ENCODE measurements at regions not wholly inside any gene's neighbourhood (a gene's known extent, or its start where the extent isn't known, plus 50 kb on each side); places are given as distances from the start of the nearest gene placed in this dataset.
"Not testable (repeated sequence)": the region's sequence is repeated elsewhere in the genome, so short reads cannot be mapped to it uniquely, and the experiment has no call there.

DNA sequence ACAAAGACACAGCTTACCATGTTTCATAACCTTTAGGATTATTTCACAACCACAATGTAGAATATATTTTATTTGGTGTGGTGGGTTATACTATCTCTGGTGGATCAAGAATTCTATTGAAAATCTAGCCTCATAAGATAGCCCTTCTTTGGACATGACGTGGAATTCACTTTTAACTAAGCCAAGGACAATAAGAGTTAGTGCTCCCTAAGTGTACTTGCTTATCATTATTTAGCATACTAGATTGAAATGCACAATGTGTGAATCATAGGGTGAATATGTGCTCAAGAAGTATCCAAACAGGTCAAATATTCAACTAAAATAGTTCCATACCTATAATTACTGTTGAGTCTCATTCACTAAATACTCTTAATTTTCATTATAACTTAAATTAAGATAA is 1179.5 kb upstream of the GOT2 start:
- no peak for DNase-seq

DNA sequence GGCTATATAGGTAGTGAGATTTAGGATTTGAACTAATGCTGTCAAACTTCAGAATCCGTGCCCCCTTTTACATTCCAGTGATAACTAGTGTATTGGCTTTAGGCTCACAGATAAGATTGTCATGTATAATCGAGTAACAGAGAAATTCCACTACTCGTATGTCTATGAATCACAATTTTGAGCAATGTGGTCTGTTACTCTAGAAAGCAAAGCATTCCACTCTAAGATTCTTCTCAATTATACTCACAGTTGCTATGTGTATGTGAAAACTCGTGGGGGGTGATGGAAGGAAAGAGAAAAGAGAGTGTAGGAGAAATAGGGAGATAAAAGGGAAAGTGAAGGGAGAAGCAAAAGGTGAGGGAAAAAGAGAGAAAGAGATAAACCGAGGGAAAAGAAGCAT is 1175.1 kb upstream of the GOT2 start:
- DNase-seq: no peak

DNA sequence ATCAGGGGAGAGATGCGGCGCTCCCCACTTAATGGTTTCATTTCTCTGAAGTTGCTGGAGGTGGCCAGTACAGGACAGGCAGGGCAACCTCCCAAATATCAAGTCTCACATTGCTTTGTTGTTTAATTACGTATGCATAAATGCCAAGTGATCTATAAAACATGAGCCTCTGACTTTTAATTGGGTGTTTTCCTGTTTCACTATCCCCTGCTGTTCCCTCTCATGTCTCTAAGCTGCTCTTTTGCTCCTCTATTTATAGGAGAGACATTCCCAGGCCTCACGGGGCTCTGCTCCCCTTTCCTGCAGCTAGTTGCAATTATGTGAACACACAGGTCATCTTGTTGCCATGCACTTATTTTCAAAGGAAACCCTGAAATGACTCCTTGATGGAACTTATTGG is 1173.5 kb upstream of the GOT2 start:
- no peak for DNase-seq

DNA sequence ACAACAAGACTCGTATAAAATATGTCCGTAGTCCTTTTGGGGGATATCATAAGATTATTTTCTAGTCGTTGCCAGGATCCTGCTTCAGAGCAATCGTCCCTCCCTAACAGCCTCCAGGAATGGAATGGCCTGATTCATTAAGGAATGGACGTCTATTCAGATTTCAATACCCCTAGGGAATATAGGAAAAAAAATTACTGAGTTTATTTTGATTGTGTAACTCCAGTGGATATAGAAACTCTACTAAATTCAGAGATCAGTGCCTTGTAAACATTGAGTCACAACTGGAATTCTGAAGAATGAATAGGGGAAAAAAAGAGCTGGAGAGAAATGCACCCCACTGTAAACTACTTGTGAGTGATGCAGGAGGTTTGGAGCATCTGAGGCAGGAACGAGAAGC is 1171.5 kb upstream of the GOT2 start:
- DNase-seq: no peak

DNA sequence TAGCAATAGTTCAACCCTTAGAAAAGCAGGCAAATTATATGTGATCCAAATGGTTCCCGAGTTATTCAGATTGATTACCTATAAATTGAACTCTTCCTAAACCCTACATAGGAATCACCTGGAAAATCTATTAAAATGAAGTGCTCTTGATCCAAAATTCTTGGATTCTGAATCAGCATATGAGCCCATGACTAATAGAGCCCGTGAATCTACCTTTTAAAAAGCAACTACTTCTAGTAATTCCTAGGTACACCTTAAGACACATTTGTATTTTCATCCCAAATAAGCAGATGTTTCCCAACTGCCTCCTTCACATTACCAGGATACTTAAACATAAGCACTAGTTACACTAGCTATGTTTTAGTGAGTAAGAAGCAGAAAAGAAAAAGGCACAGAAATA is 1171.0 kb upstream of the GOT2 start:
- no peak for DNase-seq

DNA sequence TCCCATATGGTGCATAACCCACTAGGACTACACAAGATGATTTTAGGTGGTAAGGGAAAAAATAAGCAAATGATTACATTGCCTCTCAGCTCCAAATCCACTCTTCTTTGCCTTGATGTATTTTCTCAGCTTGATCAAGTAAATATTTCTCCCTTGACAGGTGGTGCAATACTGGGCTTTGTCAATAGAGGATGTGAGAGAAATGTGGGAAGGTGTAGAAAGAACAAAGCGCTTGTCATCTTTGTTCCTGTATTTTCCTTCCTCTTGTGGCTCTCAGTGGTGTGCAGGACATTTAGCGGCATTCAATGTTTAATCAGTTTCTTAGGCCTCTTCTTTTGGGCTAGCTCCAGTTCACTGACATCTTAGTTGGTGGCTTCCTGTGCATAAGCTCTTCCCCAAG is 1165.8 kb upstream of the GOT2 start:
- no peak for DNase-seq

DNA sequence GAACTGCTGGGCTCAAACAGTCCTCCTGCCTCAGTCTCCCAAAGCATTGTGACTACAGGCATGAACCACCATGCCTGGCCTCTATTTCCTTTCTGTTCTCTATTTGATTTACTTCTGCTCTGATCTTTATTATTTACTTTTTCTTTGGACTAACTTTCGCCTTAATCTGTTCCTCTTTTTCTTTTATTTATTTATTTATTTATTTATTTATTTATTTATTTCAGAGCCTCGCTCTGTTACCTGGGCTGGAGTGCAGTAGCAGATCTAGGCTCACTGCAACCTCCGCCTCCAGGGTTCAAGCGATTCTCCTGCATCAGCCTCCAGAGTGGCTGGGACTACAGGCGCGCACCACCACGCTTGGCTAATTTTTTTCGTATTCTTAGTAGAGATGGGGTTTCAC is 1158.3 kb upstream of the GOT2 start:
- no peak for DNase-seq

DNA sequence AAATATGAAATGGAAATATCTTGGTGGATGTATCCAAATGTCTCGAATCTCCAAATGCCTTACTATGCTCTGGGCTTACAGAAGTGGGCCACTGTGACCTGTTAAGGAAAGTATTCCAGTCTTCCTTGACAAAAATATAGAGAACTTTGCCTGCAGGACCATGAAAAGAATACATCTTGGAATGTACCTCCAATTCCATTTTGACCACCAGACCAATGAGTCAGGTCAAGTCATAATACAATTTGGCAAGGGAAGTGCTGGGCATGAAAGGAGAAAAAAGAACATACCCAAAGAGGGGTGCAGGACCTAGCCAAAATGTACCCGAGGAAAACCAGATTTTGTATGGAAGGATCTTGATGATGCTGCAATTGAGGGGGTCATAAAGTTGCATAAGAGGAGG is 1153.7 kb upstream of the GOT2 start:
- no peak for DNase-seq

DNA sequence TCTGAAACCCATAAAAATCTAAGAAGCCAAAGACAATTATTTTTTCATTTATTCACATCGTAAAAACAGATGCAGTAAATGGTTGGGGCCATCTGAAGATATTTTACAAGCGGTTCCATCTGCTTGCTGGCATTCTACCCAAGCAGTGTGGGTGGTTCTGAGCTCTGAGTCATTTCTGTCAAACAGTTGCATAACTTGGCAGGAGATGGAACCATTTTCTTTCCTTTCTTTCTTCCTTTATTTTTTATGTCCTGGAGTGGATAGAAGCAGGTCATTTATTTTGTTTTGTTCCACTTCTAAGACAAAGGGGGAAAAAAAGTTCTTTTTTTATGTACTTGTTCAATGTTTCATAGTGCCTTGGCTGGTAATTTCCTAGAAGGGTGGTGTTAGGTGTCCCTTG is 1151.9 kb upstream of the GOT2 start:
- no peak for DNase-seq

DNA sequence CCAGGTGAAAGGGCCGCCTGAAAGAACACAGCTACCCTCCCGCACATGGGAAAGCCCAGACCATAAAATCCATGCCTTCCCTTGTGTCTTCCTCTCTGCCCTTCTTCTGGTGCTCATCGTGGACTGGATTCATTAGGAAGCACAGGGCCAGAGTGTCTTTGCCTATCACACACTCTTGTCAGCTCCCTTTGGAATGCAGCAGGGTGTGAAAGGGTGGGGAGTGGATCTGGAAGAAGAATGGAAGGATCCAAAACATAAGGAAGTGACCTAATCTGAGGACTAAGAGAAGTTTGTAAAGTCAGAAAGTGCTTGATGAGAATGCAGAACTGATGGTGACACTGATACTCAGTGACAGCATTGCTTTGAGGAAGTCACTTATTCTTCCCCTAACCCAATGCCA is 1147.3 kb upstream of the GOT2 start:
- DNase-seq: no peak

DNA sequence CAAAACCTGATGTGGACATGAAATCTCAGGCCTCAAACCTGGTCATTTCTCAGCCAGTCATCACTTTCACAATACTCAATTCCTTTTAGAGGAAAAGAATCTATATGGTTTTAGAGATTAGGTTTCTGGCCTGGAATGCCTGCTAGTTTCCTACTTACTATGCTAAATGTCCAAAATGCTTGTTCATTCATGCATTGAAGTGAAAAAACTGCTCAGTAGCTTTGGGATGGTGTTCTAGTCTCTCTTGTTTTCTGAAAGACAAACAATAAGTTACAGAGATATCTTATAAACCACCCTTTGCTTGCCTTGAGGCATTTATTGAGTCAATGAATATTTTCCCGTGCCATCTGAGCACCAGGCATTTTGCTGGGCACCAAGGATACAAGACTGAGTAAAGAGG is 1146.5 kb upstream of the GOT2 start:
- DNase-seq: no peak

DNA sequence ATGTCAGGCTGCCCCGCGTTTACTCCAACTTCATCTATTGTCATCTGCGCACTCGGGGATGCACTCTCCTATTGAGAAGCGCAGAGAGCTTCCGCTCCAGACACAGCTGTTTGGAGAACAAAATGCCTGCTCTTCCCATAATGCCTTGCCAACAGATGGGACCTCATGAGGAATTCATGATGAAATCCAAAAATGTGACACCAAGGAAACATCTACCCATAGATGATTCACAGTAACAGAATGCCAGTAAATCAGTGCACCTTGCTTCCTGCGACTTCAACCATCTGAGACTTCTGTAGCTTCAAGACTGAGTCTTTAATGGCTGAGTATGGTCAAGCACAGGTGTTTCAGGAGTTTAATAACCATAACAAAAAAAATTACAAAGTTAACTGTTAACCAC is 1144.9 kb upstream of the GOT2 start:
- no peak for DNase-seq

DNA sequence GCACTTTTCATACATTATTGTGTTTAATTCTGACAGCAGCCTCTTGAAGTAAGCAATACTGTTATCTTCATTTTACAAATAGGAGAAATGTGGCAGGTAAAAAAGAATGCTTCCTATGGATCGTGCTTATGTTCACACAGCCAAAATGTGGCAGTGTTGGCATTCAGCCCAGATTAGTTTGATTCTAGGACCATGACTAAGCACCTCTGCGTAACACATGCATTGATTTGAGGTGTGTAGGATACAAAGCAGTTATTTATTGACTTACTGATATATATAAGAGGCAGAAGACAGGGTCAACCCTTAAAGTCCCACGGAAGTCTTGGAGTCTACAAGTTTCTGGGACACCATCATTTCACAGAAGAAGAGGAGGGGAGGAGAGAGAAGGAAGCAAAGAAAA is 1144.4 kb upstream of the GOT2 start:
- DNase-seq: no peak

DNA sequence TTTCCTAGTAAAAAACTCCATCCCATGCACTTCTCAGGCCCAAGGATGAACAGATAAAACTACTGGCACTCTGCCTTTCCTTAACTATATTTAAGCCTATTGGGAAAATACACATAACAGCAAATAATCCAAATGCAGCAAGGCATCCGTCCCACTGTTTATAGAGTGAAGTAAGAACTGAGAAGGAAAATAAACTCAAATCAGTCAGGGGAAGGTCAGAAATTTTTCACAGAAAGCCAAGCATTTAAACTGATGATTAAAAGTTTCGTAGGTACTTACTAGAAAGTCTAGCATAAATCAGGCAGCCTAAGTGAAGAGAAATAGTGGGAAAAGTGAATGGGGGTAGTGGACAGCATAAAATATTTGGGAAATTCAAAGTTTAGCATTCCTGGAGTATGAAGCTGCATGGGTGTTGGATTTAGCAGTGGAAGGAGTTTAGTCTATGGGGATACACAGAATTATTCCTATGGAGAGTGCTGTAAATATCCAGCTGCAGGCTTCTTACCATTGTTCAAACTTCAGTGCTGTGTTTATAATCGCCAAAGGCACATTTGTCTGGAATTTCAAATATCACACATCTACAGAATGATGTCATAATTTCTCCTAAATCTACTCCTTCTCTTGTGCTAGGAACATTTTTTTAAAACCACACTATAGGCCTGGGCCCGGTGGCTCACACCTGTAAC is 1131.0 kb upstream of the GOT2 start:
- DNase-seq: no peak

DNA sequence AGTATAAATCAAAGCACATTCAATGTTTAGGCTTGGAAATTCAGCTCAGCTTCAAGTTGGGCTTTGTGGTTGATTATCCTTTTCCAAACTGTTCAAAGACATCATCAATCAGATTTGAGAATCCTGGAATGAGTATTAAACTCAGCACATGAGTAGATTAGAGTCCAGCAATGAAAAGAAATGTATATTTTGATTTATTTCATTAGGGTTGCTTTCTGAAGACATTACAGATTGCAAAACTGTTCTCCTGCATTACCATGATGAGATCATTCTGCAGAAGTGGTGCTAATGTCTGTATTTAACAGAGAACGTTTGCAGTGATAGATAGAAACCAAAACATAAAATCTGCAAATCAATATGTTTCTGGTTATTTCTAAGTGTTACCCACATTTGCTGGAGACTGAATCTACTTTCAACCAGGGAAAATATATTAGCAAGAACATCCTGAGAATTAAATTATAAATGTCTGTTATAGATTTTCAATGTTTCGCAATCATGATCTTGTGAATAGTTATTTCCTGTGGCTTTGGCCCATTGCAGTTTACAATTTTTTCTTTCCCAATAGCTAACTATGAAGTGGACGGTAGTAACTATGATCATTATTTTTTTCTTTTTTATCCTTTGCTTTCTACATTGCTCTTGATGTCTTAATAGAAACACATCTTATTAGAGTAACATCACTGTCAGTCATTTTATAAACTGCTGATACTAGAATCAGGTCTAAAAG is 1125.7 kb upstream of the GOT2 start:
- DNase-seq: no peak

DNA sequence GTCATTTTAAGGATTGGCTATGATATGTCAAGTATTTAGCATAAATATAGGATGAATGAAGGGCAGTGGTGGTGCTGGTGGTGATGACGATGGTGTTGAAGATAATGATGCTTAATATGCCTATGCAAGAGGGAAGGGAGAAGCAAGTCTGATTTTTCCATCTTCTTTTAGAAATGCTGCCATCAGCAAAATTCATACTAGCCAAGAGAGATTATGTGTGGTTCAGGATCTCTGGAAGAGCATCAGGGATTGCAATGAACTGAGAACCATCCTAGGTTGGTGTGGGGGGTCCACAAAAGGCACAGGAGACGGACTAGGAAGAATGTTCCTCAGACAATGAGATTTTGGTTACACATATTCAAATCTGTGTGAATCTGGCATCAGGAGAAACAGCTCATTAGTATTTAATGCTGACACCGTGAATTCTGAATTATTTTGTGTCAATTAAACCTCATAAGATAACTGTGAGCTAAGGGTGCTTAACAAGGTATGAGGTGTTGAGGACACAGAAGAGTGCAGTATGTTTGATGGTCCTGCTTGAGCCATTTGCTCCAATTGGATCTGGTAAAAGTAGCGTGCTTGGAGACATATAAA is 1120.8 kb upstream of the GOT2 start:
- DNase-seq: no peak

DNA sequence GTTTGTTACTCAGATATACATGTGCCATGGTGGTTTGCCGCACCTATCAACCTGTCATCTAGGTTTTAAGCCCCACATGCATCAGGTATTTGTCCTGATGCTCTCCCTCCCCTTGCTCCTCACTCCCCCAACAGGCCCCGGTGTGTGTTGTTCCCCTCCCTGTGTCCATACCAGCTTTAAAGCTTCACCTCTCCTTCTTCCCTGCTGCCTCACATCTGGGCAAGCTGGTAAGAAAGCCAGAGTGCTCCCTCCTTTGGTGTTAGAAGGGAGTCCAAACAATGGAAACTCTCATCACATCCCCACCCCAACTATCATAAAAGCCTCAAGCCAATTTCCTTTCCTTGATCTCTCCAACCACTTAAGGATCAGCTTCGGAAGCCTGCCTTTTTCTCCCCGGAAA is 1115.6 kb upstream of the GOT2 start:
- DNase-seq: no peak

DNA sequence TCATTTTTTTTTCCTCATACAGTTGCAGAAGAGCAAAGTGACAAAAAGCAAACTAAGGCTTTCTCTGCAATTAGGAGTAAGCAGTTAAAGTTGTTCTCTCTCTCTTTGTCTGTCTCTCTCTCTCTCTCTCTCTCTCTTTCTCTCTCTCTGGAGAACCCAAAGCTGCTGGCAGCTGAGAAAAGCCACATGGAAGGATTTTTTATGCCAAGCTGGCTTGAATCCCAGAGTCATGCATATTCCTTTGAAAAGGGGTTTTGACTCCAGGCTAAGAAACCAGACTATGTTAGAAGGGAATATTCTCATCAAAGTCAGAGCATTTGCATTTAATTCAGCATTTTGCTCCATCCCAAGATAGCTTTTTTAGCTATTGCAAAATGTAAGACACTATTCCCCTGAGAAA is 1114.2 kb upstream of the GOT2 start:
- no peak for DNase-seq

DNA sequence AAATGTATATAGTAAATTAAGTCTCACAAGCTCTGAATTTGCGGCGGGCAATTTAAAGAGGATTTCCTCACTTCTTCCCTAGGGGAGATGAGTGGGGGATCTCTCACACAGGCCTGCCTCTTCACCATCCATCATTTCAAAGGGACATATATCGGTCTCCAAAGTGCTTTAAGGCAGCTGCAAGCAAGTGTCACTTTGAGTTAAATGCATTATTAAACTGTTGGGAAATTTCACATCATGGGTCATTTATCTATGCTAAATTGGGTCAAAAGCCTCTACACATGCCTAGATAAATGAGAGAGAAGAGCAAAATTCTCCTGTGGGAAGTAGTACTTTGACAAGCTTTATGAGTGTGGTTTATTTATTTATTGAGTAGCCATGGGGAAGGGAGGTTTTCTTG is 1106.1 kb upstream of the GOT2 start:
- DNase-seq: no peak

DNA sequence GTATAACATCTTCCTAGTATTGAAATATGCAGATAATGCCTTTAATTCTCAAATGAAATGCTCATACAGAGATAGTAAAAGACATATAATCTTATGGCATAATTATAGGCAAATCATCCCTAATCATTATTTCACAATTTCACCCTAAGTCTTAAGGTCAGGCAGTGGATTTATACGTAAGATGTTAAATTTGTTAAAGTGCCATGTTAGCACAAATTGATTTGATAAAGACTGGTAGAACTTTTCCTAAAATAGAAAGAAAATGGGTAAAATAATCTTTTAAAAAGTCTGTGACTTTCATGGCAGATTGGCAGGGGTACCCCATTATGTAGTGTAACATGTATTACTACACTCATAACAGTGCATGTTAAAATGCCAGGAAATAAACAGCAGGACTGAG is 1092.7 kb upstream of the GOT2 start:
- no peak for DNase-seq

DNA sequence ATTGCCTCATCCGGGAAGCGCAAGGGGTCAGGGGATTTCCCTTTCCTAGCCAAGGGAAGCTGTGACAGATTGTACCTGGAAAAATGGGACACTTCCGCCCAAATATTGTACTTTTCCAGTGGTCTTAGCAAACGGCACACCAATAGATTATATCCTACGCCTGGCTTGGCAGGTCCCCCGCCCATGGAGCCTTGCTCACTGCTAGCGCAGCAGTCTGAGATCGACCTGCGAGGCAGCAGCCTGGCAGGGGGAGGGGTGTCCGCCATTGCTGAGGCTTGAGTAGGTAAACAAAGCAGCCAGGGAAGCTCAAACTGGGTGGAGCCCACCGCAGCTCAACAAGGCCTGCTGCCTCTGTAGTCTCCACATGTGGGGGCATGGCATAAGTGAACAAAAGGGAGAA is 1075.4 kb upstream of the GOT2 start:
- DNase-seq: not testable (repeated sequence)

DNA sequence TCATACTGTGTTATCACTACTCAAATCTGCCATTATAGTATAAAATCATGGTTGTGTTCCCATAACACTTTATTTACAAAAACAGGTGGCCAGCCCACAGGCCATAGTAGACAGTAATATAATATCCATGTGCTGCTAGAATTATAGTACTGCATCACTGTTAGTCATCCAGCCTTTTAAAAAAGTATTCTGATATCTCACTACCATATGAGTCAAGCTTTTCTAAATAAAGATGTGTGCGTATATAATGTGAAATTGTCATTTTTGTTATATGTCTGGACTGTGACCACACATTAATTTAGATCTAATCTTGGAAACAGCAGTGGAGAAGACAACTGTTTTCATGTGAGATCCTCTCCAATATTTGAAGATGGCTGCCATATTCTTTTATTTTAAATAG is 1049.1 kb upstream of the GOT2 start:
- DNase-seq: no peak

DNA sequence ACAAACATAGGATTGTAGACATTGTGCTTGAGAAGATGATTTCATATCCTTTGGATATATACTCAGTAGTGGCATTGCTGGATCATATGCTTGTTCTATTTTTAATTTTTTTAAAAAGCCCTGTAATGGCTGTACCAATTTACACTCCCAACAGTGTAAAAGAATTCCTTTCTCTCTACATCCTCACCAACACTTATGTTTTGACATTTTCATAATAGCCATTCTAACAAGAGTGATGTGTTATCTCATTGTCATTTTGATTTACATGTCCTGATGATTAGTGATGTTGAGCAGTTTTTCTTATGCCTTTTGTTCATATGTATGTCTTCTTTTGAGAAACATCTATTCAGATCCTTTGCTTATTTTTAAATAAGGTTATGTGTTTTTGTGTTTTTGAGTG is 1039.2 kb upstream of the GOT2 start:
- no peak for DNase-seq

DNA sequence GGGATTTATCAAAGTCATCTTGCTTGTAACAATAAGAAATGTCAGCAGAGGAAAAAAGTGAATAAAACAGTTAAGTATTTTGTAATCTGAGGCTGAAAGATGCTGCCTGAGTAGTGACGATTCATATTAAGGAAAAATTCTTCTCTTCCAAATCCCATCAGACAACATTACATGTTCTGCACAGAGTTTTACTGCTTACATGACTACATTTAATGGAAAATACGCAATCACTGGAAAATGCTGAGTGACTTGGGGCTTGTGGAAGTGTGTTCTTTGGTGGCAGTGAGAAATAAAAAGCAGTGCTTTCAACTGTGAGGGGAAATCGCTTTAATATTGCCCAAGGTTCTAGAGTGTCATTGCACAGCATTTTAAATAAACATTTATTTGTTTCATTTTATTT is 1025.2 kb upstream of the GOT2 start:
- DNase-seq: no peak

DNA sequence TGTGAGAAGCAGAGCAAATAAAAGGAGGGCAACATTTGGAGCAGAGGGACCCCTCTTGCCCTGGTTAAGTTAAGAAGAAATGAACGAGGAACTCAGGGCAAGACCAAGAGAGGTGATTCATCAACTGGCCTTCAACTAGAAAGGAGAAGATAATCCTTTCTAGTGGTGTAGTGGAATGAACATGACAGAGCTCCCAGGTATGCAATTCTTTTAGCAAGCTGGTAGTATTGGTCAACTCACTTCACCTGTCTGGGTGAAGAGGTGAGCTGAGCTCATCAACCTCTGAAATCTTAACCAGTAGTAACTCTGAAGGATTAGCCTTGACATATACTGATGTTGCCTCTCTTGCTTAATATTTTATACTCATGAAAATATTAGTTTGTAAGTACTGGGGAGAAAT is 1024.7 kb upstream of the GOT2 start:
- DNase-seq: no peak

Measured in CD4-positive, alpha-beta T cell treated with Interleukin-4 for 1 hour (primary cell).